ENCODE measurements at regions not wholly inside any gene's neighbourhood (a gene's known extent, or its start where the extent isn't known, plus 50 kb on each side); places are given as distances from the start of the nearest gene placed in this dataset.

GRCh38 chr7:53191836-53192443, 156.5 kb downstream of the POM121L12 start:
- TF ChIP-seq CTCF (IDR thresholded peaks at IDR 0.05) (no peak), EP300 (IDR thresholded peaks at IDR 0.05) (no peak)
